Lower leg skin (tissue), 4 donors: ENCODE measurements at regions not wholly inside any gene's neighbourhood (a gene's known extent, or its start where the extent isn't known, plus 50 kb on each side); places are given as distances from the start of the nearest gene placed in this dataset.

Source experiments
- DNase-seq, 2 donors: peaks; one replicate each; pipeline ENCODE4 v3.0.0-alpha.2; 2019; ENCODE audit warnings: low spot score in 2 of 2
- H3K4me3 ChIP-seq: fragments of 200-600 bp; sonication (generic); 2 replicates; pipeline ENCODE4 v1.5.1; 2017; ENCODE audit warnings: mild to moderate bottlenecking, low read depth; ENCODE audit not compliant: poor library complexity, severe bottlenecking
- POLR2A ChIP-seq, 2 donors: fragments of 450-650 bp; IDR thresholded peaks; one replicate each; pipeline ENCODE4 v1.6.1; 2016 to 2017; ENCODE audit warnings: antibody characterized with exemption in 2 of 2, mild to moderate bottlenecking in 1 of 2, moderate library complexity in 1 of 2
- WGBS, 2 donors: methylation state at CpG; one replicate each; pipeline ENCODE4 v1.1.5; 2018; 5-methylcytosine and 5-hydroxymethylcytosine counted together
- intact Hi-C: fragments of 100-400 bp; cut with DNase I; formaldehyde crosslinking; loops from one replicate; pipeline ENCODE4 v1.15.0; 2023; ENCODE audit warnings: low total_unique reads
- TF ChIP-seq, protein P1 (sequence below), 3 donors: fragments of 450-650 bp; IDR thresholded peaks; one replicate each; pipeline ENCODE4 v1.5.1; 2016; ENCODE audit warnings: antibody characterized with exemption in 3 of 3, mild to moderate bottlenecking in 3 of 3, moderate library complexity in 2 of 3

DNA sequence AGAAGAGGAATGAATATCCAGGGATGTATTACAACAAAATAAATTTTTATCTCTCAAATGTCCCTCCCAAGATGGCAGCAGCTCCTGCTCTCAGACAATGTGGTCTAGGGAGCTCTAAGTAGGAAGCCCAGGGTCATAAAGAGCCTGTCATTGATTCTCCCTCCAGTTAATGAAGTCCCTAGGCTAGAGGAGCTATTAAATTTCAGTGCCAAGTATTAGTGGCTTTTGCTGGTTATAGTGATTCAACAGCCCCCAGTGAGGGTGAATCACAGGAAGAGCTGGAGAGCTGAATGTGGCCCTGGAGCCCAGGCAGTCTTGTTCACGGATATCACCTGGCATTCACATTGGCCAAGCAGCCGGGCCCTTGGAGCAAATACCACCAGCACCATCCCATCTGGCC lies 109.8 kb upstream of the YPEL5 start:
- TF ChIP-seq, protein P1, sequence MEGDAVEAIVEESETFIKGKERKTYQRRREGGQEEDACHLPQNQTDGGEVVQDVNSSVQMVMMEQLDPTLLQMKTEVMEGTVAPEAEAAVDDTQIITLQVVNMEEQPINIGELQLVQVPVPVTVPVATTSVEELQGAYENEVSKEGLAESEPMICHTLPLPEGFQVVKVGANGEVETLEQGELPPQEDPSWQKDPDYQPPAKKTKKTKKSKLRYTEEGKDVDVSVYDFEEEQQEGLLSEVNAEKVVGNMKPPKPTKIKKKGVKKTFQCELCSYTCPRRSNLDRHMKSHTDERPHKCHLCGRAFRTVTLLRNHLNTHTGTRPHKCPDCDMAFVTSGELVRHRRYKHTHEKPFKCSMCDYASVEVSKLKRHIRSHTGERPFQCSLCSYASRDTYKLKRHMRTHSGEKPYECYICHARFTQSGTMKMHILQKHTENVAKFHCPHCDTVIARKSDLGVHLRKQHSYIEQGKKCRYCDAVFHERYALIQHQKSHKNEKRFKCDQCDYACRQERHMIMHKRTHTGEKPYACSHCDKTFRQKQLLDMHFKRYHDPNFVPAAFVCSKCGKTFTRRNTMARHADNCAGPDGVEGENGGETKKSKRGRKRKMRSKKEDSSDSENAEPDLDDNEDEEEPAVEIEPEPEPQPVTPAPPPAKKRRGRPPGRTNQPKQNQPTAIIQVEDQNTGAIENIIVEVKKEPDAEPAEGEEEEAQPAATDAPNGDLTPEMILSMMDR (IDR thresholded peaks at IDR 0.05) = no peak
- TF ChIP-seq POLR2A (IDR thresholded peaks at IDR 0.05) = no peak
- intact Hi-C loops = no loop called here
- no peak for DNase-seq
- WGBS, 2 donors = 79 to 100% methylated on average over 2 of the region's 2 CpGs
- H3K4me3 ChIP-seq = no peak overlapping the region

DNA sequence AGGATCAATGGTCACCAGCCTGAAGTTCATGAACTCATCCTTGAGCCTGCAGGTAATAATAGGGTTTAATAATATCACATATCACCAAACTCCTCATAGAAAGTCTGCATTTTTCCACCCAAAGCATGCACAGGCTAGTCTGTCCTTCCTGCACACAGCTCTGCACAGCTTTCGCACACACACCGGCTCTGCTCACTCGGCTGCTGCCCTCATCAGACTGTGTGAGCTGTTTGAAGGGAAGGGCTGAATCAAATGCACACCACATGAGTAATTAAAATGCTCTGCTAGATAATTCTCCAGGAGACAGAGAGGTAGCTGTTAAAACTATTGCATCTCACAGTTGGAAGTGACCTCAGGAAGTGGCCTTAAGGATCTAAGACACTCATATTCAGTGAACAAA lies 108.4 kb upstream of the YPEL5 start:
- 51 to 57% methylated on average over 3 of the region's 3 CpGs for WGBS, 2 donors
- no peak overlapping the region for H3K4me3 ChIP-seq
- no peak for DNase-seq
- no peak for TF ChIP-seq POLR2A (IDR thresholded peaks at IDR 0.05)
- TF ChIP-seq, protein P1 (IDR thresholded peaks at IDR 0.05) = no peak
- intact Hi-C loops = no loop called here

GRCh38 chr2:30039101-30039500 lies 107.7 kb upstream of the YPEL5 start:
- TF ChIP-seq, protein P1 (IDR thresholded peaks at IDR 0.05) = no peak
- no peak for TF ChIP-seq POLR2A (IDR thresholded peaks at IDR 0.05)
- intact Hi-C loops = no loop called here
- H3K4me3 ChIP-seq = no peak overlapping the region
- WGBS, 2 donors = 89 to 94% methylated on average over 1 of the region's 1 CpG
- no peak for DNase-seq

GRCh38 chr2:30040147-30040546 lies 106.7 kb upstream of the YPEL5 start:
- intact Hi-C loops = no loop called here

GRCh38 chr2:30041884-30042283 lies 104.9 kb upstream of the YPEL5 start:
- TF ChIP-seq, protein P1 (IDR thresholded peaks at IDR 0.05) = no peak
- TF ChIP-seq POLR2A (IDR thresholded peaks at IDR 0.05) = no peak
- no peak overlapping the region for H3K4me3 ChIP-seq
- intact Hi-C loops = no loop called here
- no peak for DNase-seq
- 77 to 84% methylated on average over 5 of the region's 5 CpGs for WGBS, 2 donors

More at GRCh38 chr2:30040147-30040546, 106.7 kb upstream of the YPEL5 start:
- TF ChIP-seq, protein P1 (IDR thresholded peaks at IDR 0.05) = no peak
- TF ChIP-seq POLR2A (IDR thresholded peaks at IDR 0.05) = no peak
- no peak overlapping the region for H3K4me3 ChIP-seq
- WGBS, 2 donors = 62 to 70% methylated on average over 1 of the region's 1 CpG
- DNase-seq = no peak

DNA sequence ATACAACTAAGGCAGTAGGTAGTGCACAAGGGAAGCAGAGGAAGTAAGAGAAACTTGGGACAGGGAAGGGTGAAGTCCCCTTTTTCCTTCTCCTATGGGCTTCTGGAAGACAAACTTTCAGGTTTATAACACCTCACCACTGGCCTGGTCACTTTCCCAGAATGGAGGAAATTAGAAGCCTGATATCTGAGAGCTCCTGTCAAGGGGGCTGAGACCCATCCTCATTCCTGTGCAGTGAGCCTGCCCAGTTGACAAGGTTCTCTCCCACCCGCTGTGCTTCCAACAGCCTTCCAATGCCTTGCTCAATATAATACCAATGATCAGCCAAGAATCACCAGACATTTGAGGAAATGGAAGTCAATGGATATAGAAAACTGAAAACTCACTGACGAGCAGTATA lies 100.4 kb upstream of the YPEL5 start:
- intact Hi-C loops = no loop called here
- WGBS, 2 donors = 85 to 90% methylated on average over 2 of the region's 2 CpGs
- TF ChIP-seq, protein P1 (IDR thresholded peaks at IDR 0.05) = no peak
- TF ChIP-seq POLR2A (IDR thresholded peaks at IDR 0.05) = no peak
- DNase-seq = no peak
- H3K4me3 ChIP-seq = no peak overlapping the region
